K562 (cell line): ENCODE measurements at regions not wholly inside any gene's neighbourhood (a gene's known extent, or its start where the extent isn't known, plus 50 kb on each side); places are given as distances from the start of the nearest gene placed in this dataset.

Source experiments
- CTCF ChIP-seq, 3 experiments: IDR thresholded peaks in 2 of 3; conservative IDR thresholded peaks in 1 of 3; 2 replicates each; pipeline ENCODE4 v1.5.1; 2011 to 2012; ENCODE audit warnings: low read length in 3 of 3, mild to moderate bottlenecking in 3 of 3, control low read depth in 2 of 3, improper control_type of control experiment in 1 of 3, inconsistent platforms in 1 of 3, low read depth in 1 of 3, mixed read lengths in 1 of 3, moderate library complexity in 1 of 3; ENCODE audit not compliant: insufficient read depth in 2 of 3
- FOSL1 ChIP-seq: fragments of 200-800 bp; sonication (Bioruptor generic); conservative IDR thresholded peaks from 2 replicates; pipeline ENCODE4 v1.6.1; 2016; ENCODE audit warnings: missing genetic modification characterization, missing compliant biosample characterization
- FOXM1 ChIP-seq, 2 experiments: fragments of 450-650 bp in 1 of 2; sonication (generic) in 1 of 2; formaldehyde crosslinking in 1 of 2; IDR thresholded peaks; 2 replicates each; pipeline versions ENCODE4 v1.6.1 to v1.9.0; 2017 to 2022; ENCODE audit warnings: low read depth in 2 of 2, mild to moderate bottlenecking in 2 of 2, missing genetic modification reagents in 1 of 2, moderate library complexity in 1 of 2
- KLF1 ChIP-seq: fragments of 450-650 bp; IDR thresholded peaks from 2 replicates; pipeline ENCODE4 v1.6.1; 2016; ENCODE audit warnings: missing genetic modification characterization, missing compliant biosample characterization
- MITF ChIP-seq: IDR thresholded peaks from 2 replicates; pipeline ENCODE4 v1.6.1; 2014; ENCODE audit warnings: antibody characterized with exemption
- MYC ChIP-seq, 2 experiments: fragments of 250-450 bp in 1 of 2; sonication (Bioruptor Pico) in 1 of 2; IDR thresholded peaks; 2 replicates each; pipeline versions ENCODE4 v1.5.1 to v1.6.1; 2012 to 2021; ENCODE audit warnings: low read depth in 2 of 2, borderline replicate concordance in 1 of 2, improper control_type of control experiment in 1 of 2, low read length in 1 of 2, mild to moderate bottlenecking in 1 of 2, moderate library complexity in 1 of 2
- NELFE ChIP-seq: IDR thresholded peaks from 2 replicates; pipeline ENCODE4 v1.6.1; 2011; ENCODE audit warnings: mild to moderate bottlenecking; ENCODE audit not compliant: insufficient read depth, insufficient read length
- PML ChIP-seq: IDR thresholded peaks from 2 replicates; pipeline ENCODE4 v1.6.1; 2012; ENCODE audit warnings: low read length, inconsistent platforms
- POLR2H ChIP-seq: IDR thresholded peaks from 2 replicates; pipeline ENCODE4 v1.6.1; 2016; ENCODE audit warnings: missing genetic modification characterization, low read depth, mild to moderate bottlenecking, control low read depth, missing compliant biosample characterization, moderate library complexity
- RBM34 ChIP-seq: fragments of 200-400 bp; formaldehyde crosslinking; IDR thresholded peaks from 2 replicates; pipeline ENCODE4 v1.6.1; 2018; ENCODE audit warnings: low read length, borderline replicate concordance; ENCODE audit not compliant: insufficient read depth
- TAF7 ChIP-seq: fragments of 450-650 bp; IDR thresholded peaks from 2 replicates; pipeline ENCODE4 v1.6.1; 2016; ENCODE audit warnings: missing genetic modification characterization, missing compliant biosample characterization
- TARDBP ChIP-seq: fragments of 450-650 bp; IDR thresholded peaks from 2 replicates; pipeline ENCODE4 v1.6.1; 2016
- UBTF ChIP-seq, 2 experiments: IDR thresholded peaks; 2 replicates each; pipeline ENCODE4 v1.6.1; 2012; ENCODE audit warnings: improper control_type of control experiment in 2 of 2, low read depth in 2 of 2, low read length in 2 of 2, borderline replicate concordance in 1 of 2
- USF1 ChIP-seq: sonication (generic); formaldehyde crosslinking; IDR thresholded peaks from 2 replicates; pipeline ENCODE4 v1.9.0; 2022; ENCODE audit warnings: mild to moderate bottlenecking, missing genetic modification reagents
- ZBTB11 ChIP-seq, 3 experiments: fragments of 200-800 bp in 1 of 3; fragments of 250-450 bp in 1 of 3; fragments of 450-650 bp in 1 of 3; sonication (Bioruptor Pico) in 1 of 3; sonication (Bioruptor generic) in 1 of 3; formaldehyde crosslinking in 1 of 3; IDR thresholded peaks; 2 replicates each; pipeline versions ENCODE4 v1.6.1 to v1.8.0; 2016 to 2022; ENCODE audit warnings: mild to moderate bottlenecking in 2 of 3, missing genetic modification characterization in 2 of 3, missing compliant biosample characterization in 1 of 3, moderate library complexity in 1 of 3

GRCh38 chr2:9142551-9143263, 63.9 kb upstream of the ASAP2 start (continued):
- TF ChIP-seq TARDBP (peak; percentile 92), ZBTB11 (CRISPR knock-in tag; IDR thresholded peaks at IDR 0.05) (0 out of 6 replicates have a peak, but pooled peaks of 1 of the 3 experiments have one; percentile 24), FOXM1 (IDR thresholded peaks at IDR 0.05; ENCODE audit: low read depth) (no peak), FOXM1 (CRISPR knock-in tag; IDR thresholded peaks at IDR 0.05; ENCODE audit: low read depth) (peak; percentile 68; the same call in 1 of the 2 replicates), RBM34 (no peak), MITF (peak; percentile 63), CTCF (IDR thresholded peaks at IDR 0.05 in 2 of 3, conservative IDR thresholded peaks at IDR 0.05 in 1 of 3; ENCODE audit: insufficient read depth in 2 of 3, low read depth in 1 of 3, low read length in 3 of 3) (peak; percentile 94 to 96 (median 95)), UBTF (IDR thresholded peaks at IDR 0.05; ENCODE audit: borderline replicate concordance in 1 of 2, low read depth in 2 of 2, low read length in 2 of 2) (peak; percentile 52 to 54; a peak in 1 of 4 replicates), POLR2H (tag) (no peak), USF1 (CRISPR knock-in tag) (peak; percentile 59; the same call in 1 of the 2 replicates), NELFE (no peak), PML (no peak), MYC (IDR thresholded peaks at IDR 0.05; ENCODE audit: low read depth, low read length) (peak; percentile 75), MYC (CRISPR knock-in tag; IDR thresholded peaks at IDR 0.05; ENCODE audit: borderline replicate concordance, low read depth) (no peak), TAF7 (tag) (no peak), KLF1 (tag) (peak; percentile 99), FOSL1 (tag) (peak; percentile 89)
